ENCODE measurements at regions not wholly inside any gene's neighbourhood (a gene's known extent, or its start where the extent isn't known, plus 50 kb on each side); places are given as distances from the start of the nearest gene placed in this dataset.

- TF ChIP-seq POLR2A (IDR thresholded peaks at IDR 0.05; ENCODE audit: low read length) (no peak), GATA1 (IDR thresholded peaks at IDR 0.05; ENCODE audit: low read depth, low read length) (no peak)
Observed at GRCh38 chr5:37916525-37916924, 76.7 kb upstream of the GDNF start.

Data from erythroblast (primary cell).